HG02763 (cell line): ENCODE measurements at regions not wholly inside any gene's neighbourhood (a gene's known extent, or its start where the extent isn't known, plus 50 kb on each side); places are given as distances from the start of the nearest gene placed in this dataset.

Source experiments
- ATAC-seq: cut with Tn5 transposase; IDR thresholded peaks from one replicate; pipeline ENCODE4 v1.9.1; 2021; ENCODE audit warnings: mild to moderate bottlenecking, moderate library complexity; ENCODE audit not compliant: unreplicated experiment

GRCh38 chr6:80673367-80673766 is 566.9 kb downstream of the BCKDHB start:
- ATAC-seq = no peak

DNA sequence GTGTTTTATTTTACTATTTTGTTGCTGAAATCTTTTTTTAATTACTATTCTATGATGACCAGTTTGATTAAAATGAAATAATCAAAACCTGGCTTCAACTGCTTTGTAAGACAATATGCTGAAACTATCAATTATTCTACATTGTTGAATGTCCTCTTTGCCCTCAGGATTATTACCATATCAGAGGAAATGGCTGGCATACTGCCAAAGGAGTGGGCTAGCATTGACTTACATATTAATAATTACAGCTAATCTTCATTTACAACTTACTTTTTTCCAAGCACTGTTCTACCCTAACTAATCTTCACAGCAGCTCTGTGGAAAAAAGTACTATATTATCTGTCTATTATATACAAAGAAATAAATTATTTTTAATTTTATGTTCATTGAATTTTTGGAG is 560.5 kb downstream of the BCKDHB start:
- no peak for ATAC-seq

GRCh38 chr6:80658926-80659325 is 552.5 kb downstream of the BCKDHB start:
- ATAC-seq = no peak

GRCh38 chr6:80647156-80647555 is 540.7 kb downstream of the BCKDHB start:
- no peak for ATAC-seq

GRCh38 chr6:80643881-80644280 is 537.4 kb downstream of the BCKDHB start:
- ATAC-seq = no peak

- no peak for ATAC-seq
Observed at GRCh38 chr6:80642452-80642851, 536.0 kb downstream of the BCKDHB start.

DNA sequence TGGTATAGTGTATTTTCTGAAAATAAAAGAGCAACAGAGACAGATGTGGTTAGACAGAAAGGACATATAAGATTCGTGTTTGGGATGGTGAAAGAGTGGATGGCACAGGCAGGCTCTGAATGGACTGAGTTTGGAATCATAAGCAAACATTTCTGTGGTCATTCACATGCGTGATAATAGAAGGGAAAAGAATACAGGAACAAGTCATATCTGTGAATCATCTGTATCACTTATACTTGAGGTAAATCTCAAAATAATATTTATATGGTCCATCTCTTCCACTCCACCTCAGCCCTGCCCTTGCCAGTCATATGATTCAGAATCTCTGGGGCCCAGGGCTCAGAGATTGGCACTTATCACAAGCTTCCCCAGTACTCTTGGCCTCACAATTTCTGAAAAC is 535.1 kb downstream of the BCKDHB start:
- ATAC-seq = no peak

GRCh38 chr6:80640176-80640575 is 533.7 kb downstream of the BCKDHB start:
- no peak for ATAC-seq

DNA sequence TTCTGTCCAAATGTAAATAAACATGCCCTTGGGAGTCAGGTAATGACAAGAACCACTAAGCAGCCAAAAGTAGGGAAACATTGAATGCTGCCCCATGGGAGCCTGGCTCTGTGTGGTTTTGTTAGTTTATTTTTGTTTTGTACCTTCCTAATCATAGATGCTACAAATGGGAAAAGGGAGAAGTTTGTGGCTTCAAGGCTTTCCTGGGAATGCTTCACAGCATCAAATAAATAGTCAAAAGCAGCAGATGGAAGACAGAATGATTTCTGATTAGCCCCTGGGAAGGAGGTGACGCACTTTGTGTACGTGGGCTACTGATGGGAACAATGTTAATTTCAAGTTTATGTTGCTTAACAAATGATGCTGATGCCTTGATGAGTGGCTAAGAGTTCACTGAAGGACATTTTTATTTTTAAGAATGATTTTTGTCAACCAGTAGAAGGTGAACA is 532.7 kb downstream of the BCKDHB start:
- ATAC-seq = no peak

DNA sequence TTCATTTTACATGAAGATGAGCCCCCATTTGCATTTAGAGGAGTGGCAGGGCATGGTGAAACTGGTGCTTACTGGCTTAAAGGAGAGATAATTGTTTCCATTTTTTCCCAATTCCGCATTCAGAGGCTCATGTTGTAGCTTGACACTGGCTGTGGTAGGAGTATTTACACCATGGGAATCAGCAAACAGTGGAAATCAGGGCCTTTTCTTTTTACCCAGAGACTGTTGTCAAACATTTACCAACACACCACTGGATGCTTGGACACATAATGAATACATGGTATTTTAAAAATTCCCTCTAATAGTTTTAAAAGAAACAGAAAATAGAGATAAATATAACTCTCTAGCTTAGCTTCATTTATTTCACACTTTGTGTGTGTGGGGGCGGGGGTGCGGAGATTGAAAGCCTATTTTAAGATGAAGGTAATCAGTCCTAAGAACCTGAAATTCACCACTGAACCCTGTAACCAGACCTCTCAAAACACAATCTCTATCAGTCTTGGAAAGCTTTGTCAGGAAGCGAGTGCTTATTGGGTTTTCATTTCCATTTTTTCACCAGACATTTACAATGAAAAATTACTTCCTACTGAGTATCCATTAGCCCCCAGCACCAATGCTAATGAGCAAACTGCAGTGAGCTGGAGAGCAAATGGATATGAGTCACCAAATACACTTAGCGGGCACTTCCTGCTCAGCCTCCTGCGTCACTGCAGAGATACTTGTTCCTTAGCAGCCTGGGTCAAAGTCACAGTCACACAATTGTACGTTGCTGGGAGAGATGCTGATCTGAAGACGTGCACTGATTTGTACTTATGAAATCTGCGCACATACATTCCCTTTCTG is 532.0 kb downstream of the BCKDHB start:
- ATAC-seq = peak; percentile 97

DNA sequence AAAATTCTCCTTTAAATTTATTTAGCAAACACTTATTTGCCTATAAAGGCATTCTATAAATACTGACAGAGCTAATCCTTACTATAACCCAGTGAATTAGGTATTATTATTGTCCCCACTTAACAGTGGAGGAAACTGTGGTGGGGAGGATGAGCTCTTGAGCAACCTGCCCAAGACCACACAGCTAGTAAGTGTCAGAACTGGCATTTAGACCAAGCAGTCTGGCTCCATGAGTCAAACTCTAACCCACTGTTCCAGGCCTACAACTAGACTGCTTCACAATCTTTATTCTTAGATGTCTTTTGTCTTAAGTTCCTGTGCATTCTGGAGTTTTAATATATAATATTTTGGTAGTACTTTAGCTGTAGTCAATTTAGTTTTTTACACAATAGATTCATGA is 530.8 kb downstream of the BCKDHB start:
- no peak for ATAC-seq

DNA sequence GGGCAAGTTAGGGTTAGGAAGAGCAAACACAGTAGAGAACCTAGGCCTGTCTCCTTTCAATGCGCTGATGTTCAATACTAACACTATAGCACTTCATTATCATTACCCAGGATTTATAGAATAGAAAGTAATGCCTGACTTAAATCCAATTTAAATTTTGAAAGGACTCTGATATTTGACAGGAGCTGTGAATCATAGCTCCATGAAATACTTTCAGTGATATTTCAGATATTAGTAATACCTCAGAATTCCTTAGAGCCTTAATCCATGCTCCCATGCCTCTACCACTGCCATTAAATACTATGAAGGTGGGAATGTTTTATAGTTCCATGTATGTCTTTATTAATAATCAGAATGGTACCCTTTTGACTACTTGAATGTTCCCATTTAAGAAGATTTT is 530.2 kb downstream of the BCKDHB start:
- ATAC-seq = no peak

DNA sequence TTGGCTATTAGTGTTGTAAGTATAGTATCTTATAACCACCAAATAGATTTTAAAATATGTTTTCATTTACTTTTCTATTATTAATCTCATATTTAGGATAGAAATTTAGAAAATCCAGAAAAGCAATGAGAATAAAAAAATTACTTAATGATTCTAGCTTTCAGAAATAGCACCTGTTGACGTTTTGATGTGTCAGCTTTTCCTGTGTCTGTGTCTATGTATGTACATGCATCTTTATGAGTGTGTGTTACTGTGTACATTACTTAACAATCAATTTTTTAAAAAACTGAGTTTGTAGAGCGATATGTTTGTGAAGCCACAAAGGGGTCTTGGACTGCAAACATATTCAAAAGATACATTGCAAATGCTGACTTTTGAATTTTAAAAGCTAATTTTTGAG is 526.9 kb downstream of the BCKDHB start:
- ATAC-seq = no peak

DNA sequence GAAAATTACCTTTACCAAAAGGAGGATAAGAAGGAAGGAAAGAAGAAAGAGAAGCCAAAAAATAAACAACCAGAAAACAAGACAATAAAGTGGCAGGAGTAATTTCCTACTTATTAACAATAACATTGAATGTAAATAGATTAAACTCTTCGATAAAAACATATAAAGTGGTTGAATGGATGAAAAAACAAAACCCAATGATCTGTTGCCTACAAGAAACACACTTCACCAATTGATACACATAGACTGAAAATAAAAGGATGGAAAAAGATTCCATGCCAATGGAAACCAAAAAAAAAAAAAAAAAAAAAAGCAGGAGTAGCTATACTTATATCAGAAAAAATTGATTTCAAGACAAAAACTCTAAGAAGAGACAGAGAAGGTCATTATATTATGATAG is 518.9 kb downstream of the BCKDHB start:
- ATAC-seq = no peak

DNA sequence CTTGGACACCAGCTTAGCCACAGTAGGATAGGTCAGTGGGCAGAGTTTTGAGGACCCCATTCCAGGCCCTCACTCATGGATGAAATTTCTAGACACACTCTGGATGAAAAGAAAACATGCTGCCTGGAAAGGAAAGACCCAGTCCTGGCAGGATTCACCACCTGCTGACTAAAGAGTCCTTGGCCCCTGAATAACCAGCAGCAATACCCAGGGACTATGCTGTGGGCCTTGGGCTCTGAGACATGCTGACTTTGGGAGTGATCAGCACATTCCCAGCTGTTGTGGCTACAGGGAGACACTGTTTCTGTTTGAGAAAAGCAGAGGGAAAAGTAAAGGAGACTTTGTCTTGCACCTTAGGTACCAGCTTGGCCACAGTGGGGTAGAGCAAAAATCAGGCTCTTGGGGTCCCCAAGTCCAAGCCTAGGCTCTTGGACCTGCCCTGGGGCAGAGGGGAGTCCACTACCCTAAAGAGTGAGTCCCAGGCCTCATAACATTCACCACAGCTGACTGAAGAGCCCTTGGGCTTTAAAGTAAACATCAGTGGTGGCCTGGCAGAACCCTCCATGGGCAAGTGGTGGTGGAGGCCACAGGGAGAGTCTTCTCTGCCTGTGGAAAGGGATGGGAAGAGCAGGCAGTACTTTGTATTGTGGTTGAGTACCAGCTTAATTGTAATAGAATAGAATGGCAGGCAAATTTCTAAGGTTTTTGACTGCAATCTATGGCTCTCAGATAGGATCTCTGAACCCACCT is 516.8 kb downstream of the BCKDHB start:
- ATAC-seq = no peak

DNA sequence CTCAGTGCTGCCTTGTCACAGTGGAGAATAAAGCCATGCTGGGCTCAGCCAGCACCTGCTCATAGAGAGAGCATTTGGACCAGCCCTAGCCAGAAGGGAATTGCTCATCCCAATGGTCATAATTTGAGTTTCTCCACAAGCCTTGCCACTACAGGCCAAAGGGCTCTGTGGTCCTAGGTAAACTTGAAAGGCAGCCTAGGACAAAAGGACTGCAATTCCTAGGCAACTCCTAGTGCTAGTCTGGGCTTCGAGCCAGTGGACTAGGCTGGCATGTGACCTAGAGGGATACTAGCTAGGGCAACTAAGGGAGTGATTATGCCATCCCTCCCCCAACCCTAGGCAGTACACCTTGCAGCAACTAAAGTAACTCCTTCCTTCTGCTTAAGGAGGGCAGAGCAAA is 516.2 kb downstream of the BCKDHB start:
- ATAC-seq = no peak

DNA sequence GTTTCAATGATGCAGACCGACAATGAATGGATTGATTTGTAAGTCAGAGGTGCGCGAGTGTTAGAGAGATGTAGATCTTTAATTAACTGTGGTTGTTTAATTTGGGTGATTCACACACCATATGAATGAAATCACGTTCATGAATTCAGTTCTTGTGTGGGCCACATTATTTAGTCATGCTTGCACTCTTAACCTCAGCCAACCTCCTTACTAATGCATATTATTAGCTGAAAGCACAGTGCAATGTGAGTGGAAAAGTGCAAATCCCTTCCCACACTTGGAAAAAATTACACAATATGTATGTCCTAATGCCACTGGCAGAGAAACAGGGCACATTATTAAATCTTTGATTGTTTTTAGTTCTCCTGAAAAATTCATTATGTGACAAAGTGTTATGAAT is 512.5 kb downstream of the BCKDHB start:
- no peak for ATAC-seq

DNA sequence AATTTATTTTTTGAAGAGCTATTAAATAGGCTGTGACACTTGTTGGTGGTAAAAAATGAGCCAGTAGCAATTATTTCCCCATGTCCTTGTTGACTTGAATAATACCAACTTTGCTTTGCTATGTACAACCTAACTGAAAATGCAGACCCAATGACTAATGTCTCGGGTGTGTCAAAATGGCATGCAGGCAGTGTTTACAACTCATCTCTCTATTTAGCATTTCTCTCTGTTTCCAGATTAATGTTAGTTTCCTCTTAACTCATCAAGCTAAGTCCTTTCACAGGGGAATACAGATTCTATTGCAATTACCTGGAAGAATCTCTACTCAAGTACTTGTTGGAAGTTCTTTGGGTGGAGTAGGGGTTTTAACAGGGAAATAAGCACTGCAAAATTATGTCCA is 504.4 kb downstream of the BCKDHB start:
- ATAC-seq = no peak

- no peak for ATAC-seq
Observed at GRCh38 chr6:80608881-80609280, 502.4 kb downstream of the BCKDHB start.

DNA sequence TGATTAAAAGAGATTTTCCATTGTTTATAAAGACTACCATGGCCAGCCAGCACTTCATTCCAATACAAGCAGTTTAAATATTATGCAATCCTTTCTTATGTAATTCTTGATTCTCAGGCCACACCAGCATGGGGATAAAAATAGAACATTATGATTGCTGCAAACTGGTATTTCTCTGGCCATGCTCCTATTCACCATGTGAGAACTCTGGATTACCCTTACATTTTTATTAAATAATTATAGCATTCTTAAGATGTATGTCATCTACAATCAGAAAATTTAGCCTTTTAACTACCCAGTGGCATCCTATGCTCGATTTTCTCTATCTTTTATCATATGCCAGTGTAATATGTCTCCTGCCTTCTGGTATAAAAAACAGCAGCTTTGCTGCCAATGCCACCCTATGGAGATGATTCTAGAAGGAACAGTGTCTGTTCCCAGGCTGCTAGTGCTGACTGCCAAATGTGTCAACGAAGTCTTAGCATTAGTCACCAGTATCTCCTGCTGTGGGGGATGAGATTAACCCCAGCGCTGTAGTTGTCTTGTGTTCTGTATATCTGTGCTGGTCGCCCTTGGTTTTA is 501.4 kb downstream of the BCKDHB start:
- no peak for ATAC-seq

DNA sequence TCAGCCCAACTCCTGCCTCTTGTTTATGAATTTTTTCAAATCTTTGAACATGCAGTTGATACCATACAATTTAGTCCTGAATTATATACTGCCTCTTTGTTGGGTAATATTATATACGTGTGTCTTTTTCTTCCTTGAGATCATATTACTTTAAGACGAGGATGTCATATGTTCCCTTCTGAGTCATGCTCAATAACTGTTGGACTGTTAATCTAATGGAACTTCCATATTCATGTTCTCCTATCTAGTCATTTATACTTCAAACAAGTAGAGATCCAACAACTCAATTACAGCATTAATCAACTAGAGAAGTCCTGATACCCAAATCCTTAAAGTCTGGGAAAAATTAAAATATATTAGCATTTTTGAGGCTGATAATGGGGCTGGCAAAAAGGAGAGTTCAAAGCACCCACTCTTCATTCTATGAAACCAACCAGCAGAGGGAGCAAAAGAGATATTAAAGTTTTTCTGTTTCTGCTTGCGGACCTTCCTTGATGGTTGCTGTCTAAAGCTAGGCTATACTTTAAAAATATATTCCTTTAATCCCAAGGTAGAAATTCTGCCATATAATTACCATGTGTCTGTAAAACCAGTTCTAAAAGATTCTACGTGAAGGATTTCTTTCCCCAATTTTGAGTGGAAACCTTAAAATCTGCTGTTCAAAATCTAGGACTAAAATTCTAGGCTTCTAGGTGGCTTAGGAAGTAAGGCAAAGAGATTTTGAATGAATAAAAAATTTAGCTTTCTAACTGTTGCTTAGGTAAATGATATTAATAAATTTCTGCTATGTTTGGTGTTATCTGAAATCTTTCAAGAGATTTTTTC is 498.9 kb downstream of the BCKDHB start:
- ATAC-seq = peak; percentile 64
